ENCODE measurements at regions not wholly inside any gene's neighbourhood (a gene's known extent, or its start where the extent isn't known, plus 50 kb on each side); places are given as distances from the start of the nearest gene placed in this dataset.

DNA sequence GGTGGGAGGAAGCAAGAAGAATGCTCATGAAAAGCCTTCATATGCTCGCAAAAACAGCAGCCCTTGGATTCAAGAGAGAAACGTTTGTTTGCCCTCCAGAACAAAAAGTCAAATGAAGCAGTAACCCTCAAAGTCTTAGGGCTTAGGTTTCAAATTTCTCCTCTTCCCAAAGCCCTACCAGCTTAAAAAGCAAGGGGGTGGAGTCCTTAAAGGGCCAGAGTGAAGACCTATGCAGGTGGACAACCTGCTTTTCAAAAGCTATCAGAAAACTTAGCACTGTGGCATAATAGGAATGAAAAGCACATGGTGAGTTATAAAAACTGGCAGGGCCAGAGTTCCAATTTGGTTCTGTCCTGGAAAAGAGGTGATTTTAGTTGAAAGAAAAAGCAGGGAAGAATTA, 253.3 kb downstream of the NAP1L3 start:
- no peak for ATAC-seq
- ChIA-PET SMC1A (ENCODE audit: uncharacterized antibody, unreplicated experiment) (no interaction called here), CTCF (no interaction called here), POLR2A (no interaction called here), RAD21 (ENCODE audit: unreplicated experiment) (no interaction called here)
- Histone ChIP-seq H3K9ac (ENCODE audit: control insufficient read depth, insufficient read depth, low read length) (no peak overlapping the region), H3K27me3 (replicated peaks in 1 of 2; ENCODE audit: control insufficient read depth in 2 of 2, insufficient read depth in 2 of 2, low read length in 1 of 2) (no peaks in the 10 kb centered on the region), H3K4me3 (no peak overlapping the region), H3K36me3 (ENCODE audit: control insufficient read depth in 2 of 2, insufficient read depth in 2 of 2, low read length in 1 of 2) (no peaks in the 10 kb centered on the region), H3K9me3 (replicated peaks; ENCODE audit: control insufficient read depth, insufficient read depth, low read length) (no peaks in the 10 kb centered on the region), H3K4me2 (ENCODE audit: control insufficient read depth, insufficient read depth) (no peak overlapping the region), H2AFZ (ENCODE audit: control insufficient read depth, low read depth, low read length) (no peak overlapping the region), H3K79me2 (ENCODE audit: control insufficient read depth, insufficient read depth, low read length) (no peaks in the 10 kb centered on the region), H4K20me1 (ENCODE audit: control insufficient read depth, insufficient read depth) (no peaks in the 10 kb centered on the region), H3K4me1 (ENCODE audit: control insufficient read depth, insufficient read depth, low read length) (no peaks in the 10 kb centered on the region), H3K27ac (ENCODE audit: control insufficient read depth, insufficient read depth) (no peak overlapping the region)
- no TSS peak for BruUV-seq (replicated peaks)
- FAIRE-seq = no peak
- WGBS (ENCODE audit: insufficient coverage, insufficient replicate concordance, low lambda C conversion rate, missing lambda C conversion rate) = 6% methylated on average over 2 of the region's 2 CpGs
- in situ Hi-C loops (cut with MboI) = no loop called here
- intact Hi-C loops (cut with micrococcal nuclease; ENCODE audit: unreplicated experiment) = no loop called here
- no peak for DNase-seq (ENCODE audit: low read depth, low spot score)
- TF ChIP-seq BMI1 (IDR thresholded peaks at IDR 0.05; ENCODE audit: borderline replicate concordance) = no peak
- TF ChIP-seq CREB1 (IDR thresholded peaks at IDR 0.05; ENCODE audit: low read depth) = no peak
- no peak for TF ChIP-seq CEBPB (IDR thresholded peaks at IDR 0.05; ENCODE audit: borderline replicate concordance in 1 of 2, low read depth in 2 of 2, low read length in 2 of 2)
- TF ChIP-seq CBX3 (IDR thresholded peaks at IDR 0.05; ENCODE audit: borderline replicate concordance, low read depth) = no peak
- TF ChIP-seq E4F1 (IDR thresholded peaks at IDR 0.05; ENCODE audit: borderline replicate concordance, partially characterized antibody) = no peak
- TF ChIP-seq EP300 (IDR thresholded peaks at IDR 0.05; ENCODE audit: borderline replicate concordance in 1 of 2, control insufficient read depth in 1 of 2, low read depth in 2 of 2, low read length in 2 of 2) = no peak

All from GM12878 (cell line).